Motor neuron (in vitro differentiated cells): ENCODE measurements at regions not wholly inside any gene's neighbourhood (a gene's known extent, or its start where the extent isn't known, plus 50 kb on each side); places are given as distances from the start of the nearest gene placed in this dataset.

Experiments
- ATAC-seq, 8 experiments: fragments of 200-7000 bp; cut with Tn5 transposase; replicated peaks in 6 of 8; 2 replicates each; pipeline ENCODE4 v1.8.0; 2021; ENCODE audit warnings: mild to moderate bottlenecking in 8 of 8, moderate library complexity in 8 of 8
- H3K27ac ChIP-seq, 2 donors: fragments of 250-450 bp; sonication (Bioruptor Pico); 2 replicates each; pipeline ENCODE4 v1.9.0; 2021; ENCODE audit warnings: antibody characterized with exemption in 2 of 2, mild to moderate bottlenecking in 2 of 2, moderate library complexity in 1 of 2
- H3K4me1 ChIP-seq, 2 donors: fragments of 250-450 bp; sonication (Bioruptor Pico); replicated peaks in 1 of 2; 2 replicates each; pipeline ENCODE4 v1.6.1; 2021; ENCODE audit warnings: antibody characterized with exemption in 2 of 2, mild to moderate bottlenecking in 2 of 2, moderate library complexity in 1 of 2
- H3K4me3 ChIP-seq, 5 donors: fragments of 250-450 bp; sonication (Bioruptor Pico); 2 replicates each; pipeline ENCODE4 v1.9.0; 2021; ENCODE audit warnings: antibody characterized with exemption in 5 of 5, mild to moderate bottlenecking in 5 of 5, moderate library complexity in 4 of 5
- WGBS, 10 experiments: fragments of 450-650 bp; shearing (Covaris generic); methylation state at CpG; one replicate each; pipeline ENCODE4 v1.0.0; 2022; 5-methylcytosine and 5-hydroxymethylcytosine counted together
- in situ Hi-C, 9 experiments: fragments of 400-800 bp; cut with MboI; loops; one replicate each; pipeline ENCODE4 v1.15.0; 2021; ENCODE audit warnings: low sequenced_read_pairs in 9 of 9, low pct_unique_long_range_greater_than_20kb in 2 of 9; ENCODE audit not compliant: unreplicated experiment in 9 of 9

DNA sequence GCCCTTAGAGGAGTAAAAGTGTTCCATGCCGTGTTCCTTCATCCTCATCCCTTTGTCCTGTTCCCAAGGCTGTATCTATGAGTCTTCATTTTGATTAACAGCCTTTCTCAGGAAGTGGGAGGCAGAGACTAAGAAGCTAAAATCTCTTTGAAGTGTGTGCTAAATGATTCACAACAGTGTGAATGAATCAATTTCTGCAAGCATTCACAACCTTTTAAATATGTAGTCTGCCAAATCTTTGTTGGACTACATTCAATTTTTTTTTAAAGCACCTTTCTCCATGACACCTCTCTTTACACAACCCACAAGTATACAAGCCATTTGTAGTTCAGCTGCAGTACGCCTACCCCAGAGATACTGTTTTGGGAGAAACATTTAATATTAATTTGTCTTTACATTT, 408.6 kb upstream of the FANCL start:
- no peak for ATAC-seq
- in situ Hi-C loops = no loop called here
- 14 to 67% (median 50%) methylated on average over 1 to 2 of the region's 2 CpGs; no CpG with 5 or more reads in 2 of the 10 experiments for WGBS, 10 experiments
- Histone ChIP-seq H3K4me1 (peaks cover 5 to 18% of the 10 kb centered on the region in 2 donors), H3K27ac (no peak overlapping the region), H3K4me3 (no peak overlapping the region)

DNA sequence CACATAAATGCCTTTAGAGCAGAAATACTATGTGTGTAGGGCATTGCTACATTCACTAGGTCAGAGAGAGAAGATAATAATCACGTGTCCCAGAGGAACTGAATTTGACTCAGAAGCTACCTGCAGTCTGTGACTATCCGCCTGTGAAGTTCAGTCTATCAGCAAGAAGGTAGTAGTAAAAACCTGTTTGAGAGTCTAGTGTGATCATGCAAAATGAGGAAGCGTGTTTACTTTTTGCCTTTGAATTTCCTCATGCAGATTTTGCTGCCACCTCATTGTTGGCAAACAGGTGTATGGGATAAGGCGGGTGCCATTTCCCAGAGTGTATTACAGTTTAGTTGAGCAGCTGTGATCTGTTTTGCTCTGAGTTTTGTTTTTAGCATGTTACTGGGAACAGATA, 403.9 kb upstream of the FANCL start:
- in situ Hi-C loops = no loop called here
- ATAC-seq = no peak
- Histone ChIP-seq H3K4me3 (no peak overlapping the region), H3K27ac (no peak overlapping the region), H3K4me1 (peaks cover 9 to 29% of the 10 kb centered on the region in 2 donors)
- 0 to 100% (median 86%) methylated on average over 1 to 4 of the region's 4 CpGs; no CpG with 5 or more reads in 1 of the 10 experiments for WGBS, 10 experiments

DNA sequence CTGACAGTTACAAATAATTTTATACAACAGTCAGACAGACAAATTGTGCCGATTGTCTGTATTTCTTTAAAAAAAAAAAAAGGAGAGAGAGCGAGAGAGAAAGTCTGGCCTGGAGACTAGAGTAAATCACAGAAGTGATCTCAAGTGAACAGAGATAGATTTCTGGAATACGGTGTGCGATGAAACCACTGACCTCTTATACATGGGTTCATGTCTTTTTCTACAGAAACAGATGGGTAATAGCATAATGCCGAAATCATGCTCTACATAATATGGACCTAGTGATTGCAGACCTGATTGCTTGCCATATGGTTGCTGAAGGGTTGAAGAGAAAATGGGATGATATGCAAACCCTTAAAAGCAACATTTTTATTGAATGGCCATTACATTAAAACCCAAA, 403.3 kb upstream of the FANCL start:
- 3 to 71% (median 49%) methylated on average over 2 to 5 of the region's 5 CpGs for WGBS, 10 experiments
- Histone ChIP-seq H3K27ac (no peak overlapping the region), H3K4me1 (peaks cover 9 to 29% of the 10 kb centered on the region in 2 donors), H3K4me3 (no peak overlapping the region)
- in situ Hi-C loops = no loop called here
- peak in 3 of 8 experiments; percentile 35 to 59 (median 56) for ATAC-seq

DNA sequence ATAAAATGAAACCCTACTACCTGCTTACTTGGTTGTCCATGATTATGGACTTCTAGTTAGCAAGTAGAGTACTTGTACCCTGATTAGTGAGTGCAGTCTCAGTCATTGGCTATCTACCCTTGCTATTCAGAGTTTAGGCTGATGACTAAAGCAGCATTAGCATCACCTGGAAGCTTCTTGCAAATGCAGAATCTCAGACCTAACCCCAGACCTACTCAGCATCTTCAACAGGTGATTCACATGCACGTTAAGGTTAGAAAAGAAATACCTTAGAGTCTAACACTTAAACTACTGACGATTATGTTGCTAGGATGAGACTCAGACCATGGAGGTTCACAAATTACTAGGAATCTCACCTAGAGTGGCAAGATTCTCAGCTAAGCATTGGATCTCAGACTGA, 399.9 kb upstream of the FANCL start:
- Histone ChIP-seq H3K4me3 (no peak overlapping the region), H3K4me1 (peaks cover 5 to 16% of the 10 kb centered on the region in 2 donors), H3K27ac (no peak overlapping the region)
- in situ Hi-C loops = no loop called here
- no peak for ATAC-seq
- WGBS, 10 experiments = 0 to 86% (median 65%) methylated on average over 1 to 2 of the region's 2 CpGs; no CpG with 5 or more reads in 2 of the 10 experiments

DNA sequence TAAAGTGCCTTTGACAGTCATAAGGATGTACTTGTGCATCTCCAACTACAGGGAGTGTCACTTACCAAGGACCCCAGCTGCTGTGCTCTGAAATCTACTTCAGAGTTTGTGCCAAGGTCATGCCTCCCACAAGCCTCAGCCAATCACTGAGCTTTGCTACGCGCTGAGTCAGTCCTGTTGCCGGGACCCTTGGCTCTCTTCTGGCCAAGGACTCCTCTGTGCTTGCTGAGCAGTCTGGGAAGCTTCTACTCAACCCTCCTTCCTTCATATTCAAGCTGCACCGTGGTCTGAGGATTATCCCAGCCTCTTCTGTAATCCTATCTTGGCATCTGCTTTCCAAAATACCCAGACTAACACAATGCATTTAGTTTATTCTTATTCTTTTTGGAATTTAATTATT, 398.9 kb upstream of the FANCL start:
- WGBS, 10 experiments = 13 to 100% (median 76%) methylated on average over 1 to 3 of the region's 4 CpGs; no CpG with 5 or more reads in 4 of the 10 experiments
- Histone ChIP-seq H3K4me1 (peaks cover 5 to 16% of the 10 kb centered on the region in 2 donors), H3K4me3 (no peak overlapping the region), H3K27ac (no peak overlapping the region)
- ATAC-seq = no peak
- in situ Hi-C loops = no loop called here

DNA sequence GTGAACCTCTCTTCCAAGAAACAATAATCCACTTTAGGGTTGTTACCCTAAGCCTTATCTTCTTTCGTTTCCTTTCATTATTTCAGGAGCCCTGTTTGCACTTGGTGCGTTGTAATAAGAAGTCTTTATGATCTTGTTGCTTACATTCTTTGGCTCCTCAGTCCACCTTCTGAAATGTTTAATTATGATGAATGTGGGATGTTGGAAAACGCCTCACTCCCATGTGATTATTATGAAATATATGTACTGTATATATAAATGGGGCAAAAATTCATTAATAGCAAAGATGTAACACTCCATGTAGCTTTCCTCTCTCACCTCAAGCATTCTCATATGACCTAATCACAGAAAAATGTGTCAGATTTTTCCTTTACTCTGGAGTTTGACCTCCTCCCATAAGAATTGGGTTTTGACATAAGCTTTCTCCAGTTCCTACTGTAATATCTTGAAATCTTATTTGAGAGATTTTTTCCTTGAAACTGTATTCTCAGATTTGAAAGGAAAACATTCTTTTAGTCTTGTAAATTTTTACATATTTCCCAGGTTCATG, 397.2 kb upstream of the FANCL start:
- H3K4me1 ChIP-seq = peaks cover 0 to 4% of the 10 kb centered on the region in 2 donors
- in situ Hi-C loops = no loop called here
- WGBS, 10 experiments = 8 to 94% (median 80%) methylated on average over 2 to 3 of the region's 3 CpGs; no CpG with 5 or more reads in 3 of the 10 experiments
- H3K27ac ChIP-seq = no peak overlapping the region
- H3K4me3 ChIP-seq = no peak overlapping the region
- ATAC-seq = no peak

DNA sequence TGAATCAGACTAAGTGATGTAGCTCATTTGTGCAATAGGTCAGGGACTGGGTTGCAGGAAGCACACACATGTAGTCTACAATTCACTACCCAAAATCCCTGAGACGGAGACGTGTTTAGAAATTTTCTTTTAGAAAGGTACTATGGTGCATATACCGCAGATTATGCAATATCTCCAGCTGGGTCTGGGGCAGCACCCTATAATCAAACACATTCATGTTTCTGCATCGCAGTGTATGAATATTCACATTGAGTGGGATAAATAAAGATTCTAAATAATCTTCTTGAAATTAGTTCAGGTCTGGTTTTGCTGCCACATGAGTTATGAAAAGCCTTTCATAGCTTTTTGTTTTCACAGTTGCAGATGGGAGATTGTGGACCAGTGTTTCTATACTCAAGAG, 395.7 kb upstream of the FANCL start:
- Histone ChIP-seq H3K27ac (no peak overlapping the region), H3K4me1 (peaks cover 0 to 4% of the 10 kb centered on the region in 2 donors), H3K4me3 (no peak overlapping the region)
- peak in 2 of 8 experiments; percentile 25 to 91 for ATAC-seq
- in situ Hi-C loops = no loop called here
- 0 to 100% (median 94%) methylated on average over 1 to 4 of the region's 4 CpGs; no CpG with 5 or more reads in 3 of the 10 experiments for WGBS, 10 experiments

DNA sequence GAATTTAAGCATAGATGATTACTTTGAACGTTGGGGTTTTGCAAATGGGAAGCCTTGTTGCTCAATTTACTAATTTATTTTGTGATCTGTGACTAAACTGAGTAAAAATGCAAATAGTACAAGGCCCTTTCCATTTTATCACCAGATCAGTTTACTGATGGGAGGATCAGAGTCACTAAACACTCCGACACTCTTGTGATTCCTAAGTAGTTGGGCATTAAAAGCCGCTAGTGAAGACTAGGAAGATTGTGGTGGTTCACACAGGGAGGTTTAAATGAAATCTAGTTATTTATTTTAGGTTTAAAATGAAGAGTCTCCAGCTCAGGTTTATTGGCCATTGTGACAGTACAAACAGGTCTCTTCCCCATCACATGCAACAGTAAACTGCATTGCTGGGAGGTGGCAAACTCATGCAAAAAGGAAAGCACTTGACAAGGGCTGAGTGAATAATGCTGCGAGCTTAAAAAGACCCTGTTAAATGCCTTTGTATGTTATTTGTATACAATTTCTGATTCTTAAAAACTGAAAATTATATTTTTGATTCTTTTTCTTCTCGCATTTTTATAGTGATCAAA, 394.8 kb upstream of the FANCL start:
- Histone ChIP-seq H3K4me3 (no peak overlapping the region), H3K4me1 (peaks cover 0 to 4% of the 10 kb centered on the region in 2 donors), H3K27ac (no peak overlapping the region)
- no peak for ATAC-seq
- WGBS, 10 experiments = 15 to 92% (median 83%) methylated on average over 2 to 5 of the region's 5 CpGs
- in situ Hi-C loops = no loop called here

DNA sequence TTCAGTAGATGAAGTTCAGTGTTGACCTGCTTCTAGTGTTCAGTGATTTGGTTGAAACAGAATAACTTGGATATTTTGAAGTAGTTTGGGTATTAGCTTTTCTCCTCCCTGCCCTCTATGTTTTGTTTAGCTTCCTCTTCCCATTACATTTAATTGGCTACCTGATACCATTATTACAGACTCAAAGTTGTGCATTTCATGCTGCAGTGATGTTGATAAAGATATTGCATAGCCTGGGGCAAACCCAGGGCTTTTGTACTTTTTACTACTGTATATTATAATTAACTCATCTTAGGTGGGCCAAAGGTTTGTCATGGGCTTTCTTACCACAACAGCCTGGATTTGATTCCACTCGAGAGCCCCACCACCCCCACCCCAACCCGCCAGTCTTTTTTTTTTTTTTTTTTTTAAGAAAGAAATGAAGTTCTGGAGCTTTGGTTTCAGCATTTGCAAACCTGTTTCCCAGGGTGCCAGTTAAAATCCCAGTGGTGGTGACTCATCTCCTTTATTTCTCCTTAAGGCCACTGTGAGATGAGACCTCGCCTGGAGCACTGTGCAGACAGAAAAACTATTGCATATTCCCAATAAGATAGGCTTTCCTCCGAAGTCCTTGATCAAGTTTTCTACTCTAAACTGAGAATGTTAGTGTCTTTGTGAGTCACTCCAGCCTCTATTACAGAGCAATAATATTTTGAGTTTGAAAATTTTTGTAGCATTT, 393.7 kb upstream of the FANCL start:
- peak in 3 of 8 experiments; percentile 40 to 87 (median 67) for ATAC-seq
- no peak overlapping the region for H3K27ac ChIP-seq
- 20 to 78% (median 37%) methylated on average over 1 to 4 of the region's 4 CpGs; no CpG with 5 or more reads in 3 of the 10 experiments for WGBS, 10 experiments
- in situ Hi-C loops = no loop called here
- H3K4me3 ChIP-seq = no peak overlapping the region
- peaks cover 0 to 4% of the 10 kb centered on the region in 2 donors for H3K4me1 ChIP-seq

DNA sequence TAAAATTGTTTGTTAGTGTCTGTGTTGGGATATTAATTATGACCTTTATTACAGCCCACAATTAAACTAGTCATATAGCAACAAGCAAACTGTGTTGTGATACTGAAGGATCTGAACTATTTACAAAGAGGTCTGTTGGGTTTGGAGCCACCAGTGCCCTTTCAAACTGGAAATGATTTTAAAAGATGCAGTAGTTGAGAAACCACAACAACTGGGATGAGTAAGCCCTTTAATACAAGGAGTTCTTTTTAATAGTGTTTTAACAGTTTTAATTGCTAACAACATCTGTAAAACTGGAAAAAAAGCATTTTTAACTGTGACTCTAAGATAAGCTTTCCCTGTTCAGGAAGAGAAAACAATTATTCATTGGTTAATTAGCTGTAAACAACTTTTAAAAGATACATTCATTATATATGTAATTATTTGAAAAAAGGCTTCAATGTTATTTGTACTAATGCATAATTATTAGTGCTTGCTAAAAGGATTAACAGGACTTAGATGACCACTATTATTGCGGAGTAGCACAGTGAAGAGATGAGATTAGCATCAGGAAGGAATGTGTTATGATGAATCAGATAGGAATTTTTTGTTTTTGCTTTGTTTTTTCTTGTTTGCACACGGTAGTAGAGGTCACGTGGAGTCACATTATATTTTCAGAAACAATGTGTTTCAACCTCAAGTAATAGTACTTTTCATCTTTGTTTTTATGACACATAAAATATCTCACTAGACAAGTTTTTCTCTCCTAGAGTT, 392.7 kb upstream of the FANCL start:
- Histone ChIP-seq H3K4me1 (peaks cover 0 to 4% of the 10 kb centered on the region in 2 donors), H3K27ac (no peak overlapping the region), H3K4me3 (no peak overlapping the region)
- in situ Hi-C loops = no loop called here
- 17 to 96% (median 50%) methylated on average over 1 to 3 of the region's 3 CpGs; no CpG with 5 or more reads in 1 of the 10 experiments for WGBS, 10 experiments
- peak in 2 of 8 experiments; percentile 63 to 67 for ATAC-seq

DNA sequence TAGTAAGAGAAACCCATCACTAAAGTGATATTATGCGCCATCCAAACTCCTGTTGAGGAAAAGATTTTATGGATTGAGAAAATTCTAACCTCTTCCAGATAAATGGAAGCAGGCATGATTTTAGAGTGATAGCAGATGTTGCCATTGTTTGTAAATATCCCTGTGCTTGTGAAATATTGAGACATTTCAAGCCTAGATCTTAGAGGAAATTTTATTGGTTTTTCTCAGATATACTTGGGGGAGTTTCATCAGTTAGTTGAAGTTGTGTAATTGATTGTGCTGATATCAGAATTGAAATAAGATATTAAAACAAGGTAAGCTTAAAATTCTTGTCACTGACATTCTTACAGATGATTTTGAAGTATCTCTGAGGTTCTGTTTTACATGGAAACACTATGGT, 390.9 kb upstream of the FANCL start:
- no peak overlapping the region for H3K27ac ChIP-seq
- in situ Hi-C loops = no loop called here
- 17 to 100% (median 83%) methylated on average over 1 of the region's 1 CpG; no CpG with 5 or more reads in 4 of the 10 experiments for WGBS, 10 experiments
- no peaks in the 10 kb centered on the region for H3K4me1 ChIP-seq
- no peak for ATAC-seq
- H3K4me3 ChIP-seq = no peak overlapping the region

DNA sequence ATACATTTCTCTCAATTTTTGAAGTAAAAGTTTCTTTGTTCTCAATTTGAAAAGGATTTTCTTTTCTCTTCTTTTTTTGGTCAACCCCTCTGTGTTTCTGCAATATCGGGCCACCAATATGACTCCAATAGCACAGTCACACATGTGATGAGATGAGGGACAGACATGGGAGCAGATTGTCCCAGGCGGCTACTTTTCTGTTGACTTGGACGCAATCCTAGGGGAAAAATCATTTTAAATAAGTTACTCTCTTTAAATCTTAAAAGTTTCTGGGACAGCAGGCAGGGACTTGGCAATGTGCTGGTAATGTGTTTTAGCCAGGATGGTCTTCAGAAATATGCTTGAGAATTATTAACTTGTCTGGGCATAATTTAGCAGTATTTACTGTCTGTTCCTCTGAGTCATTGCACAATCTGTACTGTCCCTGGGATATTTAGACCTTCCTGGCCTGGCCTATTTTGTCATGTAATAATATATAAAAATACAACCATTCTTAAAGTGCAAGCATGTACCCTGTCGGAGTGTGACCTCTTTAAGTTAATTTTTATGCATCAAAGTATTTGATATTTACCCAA, 388.5 kb upstream of the FANCL start:
- Histone ChIP-seq H3K4me1 (no peaks in the 10 kb centered on the region), H3K4me3 (no peak overlapping the region), H3K27ac (no peak overlapping the region)
- in situ Hi-C loops = no loop called here
- WGBS, 10 experiments = 0 to 100% (median 83%) methylated on average over 1 to 4 of the region's 4 CpGs
- ATAC-seq = no peak

DNA sequence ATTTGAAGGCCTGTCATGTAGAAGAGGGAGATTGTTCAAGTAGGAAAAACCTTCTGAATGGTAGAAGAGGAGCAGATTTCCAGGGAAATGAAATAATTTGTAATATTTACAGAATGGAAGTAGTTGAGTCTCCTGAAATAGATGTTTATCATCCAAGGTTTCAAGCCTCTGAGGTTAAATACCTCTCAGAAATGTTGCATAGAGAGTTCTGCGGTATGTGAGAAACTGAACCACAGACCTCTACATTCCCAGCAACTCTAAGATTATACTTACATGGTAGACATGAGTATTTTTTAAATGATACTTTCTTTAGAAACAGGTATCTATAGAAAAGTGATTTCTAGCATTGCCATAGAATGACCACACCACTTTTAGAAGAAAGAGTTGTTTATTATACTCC, 379.8 kb upstream of the FANCL start:
- ATAC-seq = no peak
- H3K4me1 ChIP-seq = peaks cover 0 to 5% of the 10 kb centered on the region in 2 donors
- H3K4me3 ChIP-seq = no peak overlapping the region
- in situ Hi-C loops = no loop called here
- 80 to 100% (median 100%) methylated on average over 1 of the region's 1 CpG; no CpG with 5 or more reads in 6 of the 10 experiments for WGBS, 10 experiments
- no peak overlapping the region for H3K27ac ChIP-seq
